CD4-positive, alpha-beta T cell treated with Interferon gamma for 1 hour (primary cell): ENCODE measurements at regions not wholly inside any gene's neighbourhood (a gene's known extent, or its start where the extent isn't known, plus 50 kb on each side); places are given as distances from the start of the nearest gene placed in this dataset.

Experiments
- DNase-seq: peaks from one replicate; pipeline ENCODE4 v3.0.0-alpha.2; 2020

GRCh38 chr3:35529337-35529736, 110.0 kb upstream of the ARPP21 start:
- no peak for DNase-seq

- no peak for DNase-seq
Measured at GRCh38 chr3:35537265-35537664, 102.1 kb upstream of the ARPP21 start.

DNA sequence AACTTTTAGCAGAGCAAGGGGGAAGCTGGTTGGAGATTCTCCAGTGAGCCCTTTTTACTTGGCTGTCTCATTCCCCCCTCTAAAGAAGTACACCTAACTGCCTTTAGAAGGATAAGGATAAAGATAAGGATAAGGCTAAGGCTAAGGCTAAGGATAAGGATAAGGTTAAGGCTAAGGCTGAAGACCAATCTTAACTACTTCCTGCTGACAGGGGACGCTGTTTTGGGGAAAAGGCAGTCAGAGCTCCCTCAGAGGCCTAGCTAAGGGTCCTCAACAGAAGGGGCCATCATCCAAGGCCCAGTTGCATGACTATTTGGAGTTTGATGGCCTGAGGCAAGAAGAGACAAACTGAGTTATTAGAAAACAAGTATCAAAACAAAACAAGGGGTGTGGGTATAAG, 94.3 kb upstream of the ARPP21 start:
- no peak for DNase-seq

GRCh38 chr3:35549690-35550089, 89.6 kb upstream of the ARPP21 start:
- DNase-seq: no peak

- DNase-seq: no peak
Measured at GRCh38 chr3:35562141-35562540, 77.2 kb upstream of the ARPP21 start.

DNA sequence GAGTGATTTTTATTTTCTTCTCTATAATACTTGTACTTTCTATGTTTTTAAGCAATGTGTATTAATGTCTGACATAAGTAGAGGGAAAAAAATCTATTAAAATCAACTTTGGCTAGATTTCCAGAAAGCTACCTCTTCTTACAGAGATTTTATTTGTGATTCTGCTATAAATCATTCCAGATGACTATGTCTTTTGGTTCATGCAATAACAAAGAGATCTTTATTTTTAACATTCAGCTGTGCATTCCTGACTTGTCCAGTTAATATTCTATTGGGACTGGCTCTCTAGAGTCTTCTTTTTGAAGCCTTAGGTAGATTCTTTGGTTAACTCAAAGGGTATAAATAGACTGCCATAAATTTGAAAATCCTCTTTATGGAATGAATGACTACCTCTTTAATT, 74.3 kb upstream of the ARPP21 start:
- no peak for DNase-seq
